GM19238 (cell line): ENCODE measurements at regions not wholly inside any gene's neighbourhood (a gene's known extent, or its start where the extent isn't known, plus 50 kb on each side); places are given as distances from the start of the nearest gene placed in this dataset.
"Not testable (repeated sequence)": the region's sequence is repeated elsewhere in the genome, so short reads cannot be mapped to it uniquely, and the experiment has no call there.

Experiments used
- DNase-seq: peaks from one replicate; pipeline ENCODE4 v3.0.0; 2011; ENCODE audit warnings: low spot score; ENCODE audit not compliant: insufficient read length

- DNase-seq = no peak
These were observed 174.0 kb upstream of the NOX3 start for GRCh38 chr6:155629652-155630051.

GRCh38 chr6:155628306-155628705 is 172.7 kb upstream of the NOX3 start:
- DNase-seq = no peak

GRCh38 chr6:155627722-155628212 is 172.1 kb upstream of the NOX3 start:
- DNase-seq = not testable (repeated sequence)

GRCh38 chr6:155623450-155624178 is 168.0 kb upstream of the NOX3 start:
- DNase-seq = no peak

GRCh38 chr6:155614606-155615005 is 159.0 kb upstream of the NOX3 start:
- no peak for DNase-seq

- DNase-seq = no peak
These were observed 156.1 kb upstream of the NOX3 start for GRCh38 chr6:155611742-155612141.

- DNase-seq = no peak
These were observed 149.4 kb upstream of the NOX3 start for GRCh38 chr6:155604991-155605390.

GRCh38 chr6:155599561-155599960 is 143.9 kb upstream of the NOX3 start:
- DNase-seq = no peak

- DNase-seq = no peak
These were observed 143.5 kb upstream of the NOX3 start for GRCh38 chr6:155599160-155599559.

- DNase-seq = no peak
These were observed 139.6 kb upstream of the NOX3 start for GRCh38 chr6:155595284-155595683.

GRCh38 chr6:155591741-155592140 is 136.1 kb upstream of the NOX3 start:
- DNase-seq = no peak

- DNase-seq = no peak
These were observed 133.6 kb upstream of the NOX3 start for GRCh38 chr6:155589190-155589589.

GRCh38 chr6:155587817-155588216 is 132.2 kb upstream of the NOX3 start:
- DNase-seq = no peak

- DNase-seq = no peak
These were observed 130.5 kb upstream of the NOX3 start for GRCh38 chr6:155586090-155586489.

- no peak for DNase-seq
These were observed 128.4 kb upstream of the NOX3 start for GRCh38 chr6:155584006-155584405.

GRCh38 chr6:155582016-155582991 is 126.7 kb upstream of the NOX3 start:
- DNase-seq = no peak

- DNase-seq = no peak
These were observed 125.3 kb upstream of the NOX3 start for GRCh38 chr6:155580904-155581303.

GRCh38 chr6:155578251-155578650 is 122.6 kb upstream of the NOX3 start:
- no peak for DNase-seq

GRCh38 chr6:155561966-155562364 is 106.3 kb upstream of the NOX3 start:
- DNase-seq = no peak

- DNase-seq = no peak
These were observed 105.8 kb upstream of the NOX3 start for GRCh38 chr6:155561257-155561965.

- DNase-seq = no peak
These were observed 94.3 kb upstream of the NOX3 start for GRCh38 chr6:155549928-155550327.
